Gastroesophageal sphincter (tissue), 3 donors: ENCODE measurements at regions not wholly inside any gene's neighbourhood (a gene's known extent, or its start where the extent isn't known, plus 50 kb on each side); places are given as distances from the start of the nearest gene placed in this dataset.

Source experiments
- CTCF ChIP-seq, 4 experiments: fragments of 200-600 bp in 2 of 4; fragments of 450-650 bp in 2 of 4; sonication (generic) in 1 of 4; IDR thresholded peaks; one replicate each; pipeline ENCODE4 v1.5.1; 2017 to 2019; ENCODE audit warnings: antibody characterized with exemption in 4 of 4, mild to moderate bottlenecking in 2 of 4, moderate library complexity in 2 of 4
- EP300 ChIP-seq: sonication (generic); formaldehyde crosslinking; IDR thresholded peaks from one replicate; pipeline ENCODE4 v1.6.1; 2017; ENCODE audit warnings: antibody characterized with exemption, mild to moderate bottlenecking
- POLR2AphosphoS5 ChIP-seq: sonication (generic); formaldehyde crosslinking; IDR thresholded peaks from one replicate; pipeline ENCODE4 v1.6.1; 2017; ENCODE audit warnings: antibody characterized with exemption

DNA sequence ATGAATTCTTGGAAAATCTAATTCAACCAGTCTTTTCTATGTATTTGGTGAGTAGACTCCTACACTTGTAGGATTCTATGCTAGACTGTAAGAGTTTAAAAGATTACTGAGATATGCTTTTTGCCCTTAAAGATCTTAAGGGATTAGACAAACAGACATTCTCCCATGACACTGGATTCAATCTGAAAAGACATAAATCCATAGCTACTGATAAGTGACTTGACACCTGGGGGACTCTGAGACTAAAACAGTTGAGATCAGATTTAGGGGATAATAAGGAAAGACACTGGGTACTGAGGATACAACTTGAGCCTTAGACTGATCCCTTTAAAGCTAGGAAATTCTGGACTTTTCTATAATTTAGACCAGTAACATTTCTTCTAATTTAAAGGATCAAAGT is 1233.4 kb downstream of the XPNPEP1 start:
- no peak for TF ChIP-seq EP300
- no peak for TF ChIP-seq CTCF (IDR thresholded peaks at IDR 0.05)
- no peak for TF ChIP-seq POLR2AphosphoS5
